ENCODE measurements at regions not wholly inside any gene's neighbourhood (a gene's known extent, or its start where the extent isn't known, plus 50 kb on each side); places are given as distances from the start of the nearest gene placed in this dataset.

- TF ChIP-seq, protein P1, sequence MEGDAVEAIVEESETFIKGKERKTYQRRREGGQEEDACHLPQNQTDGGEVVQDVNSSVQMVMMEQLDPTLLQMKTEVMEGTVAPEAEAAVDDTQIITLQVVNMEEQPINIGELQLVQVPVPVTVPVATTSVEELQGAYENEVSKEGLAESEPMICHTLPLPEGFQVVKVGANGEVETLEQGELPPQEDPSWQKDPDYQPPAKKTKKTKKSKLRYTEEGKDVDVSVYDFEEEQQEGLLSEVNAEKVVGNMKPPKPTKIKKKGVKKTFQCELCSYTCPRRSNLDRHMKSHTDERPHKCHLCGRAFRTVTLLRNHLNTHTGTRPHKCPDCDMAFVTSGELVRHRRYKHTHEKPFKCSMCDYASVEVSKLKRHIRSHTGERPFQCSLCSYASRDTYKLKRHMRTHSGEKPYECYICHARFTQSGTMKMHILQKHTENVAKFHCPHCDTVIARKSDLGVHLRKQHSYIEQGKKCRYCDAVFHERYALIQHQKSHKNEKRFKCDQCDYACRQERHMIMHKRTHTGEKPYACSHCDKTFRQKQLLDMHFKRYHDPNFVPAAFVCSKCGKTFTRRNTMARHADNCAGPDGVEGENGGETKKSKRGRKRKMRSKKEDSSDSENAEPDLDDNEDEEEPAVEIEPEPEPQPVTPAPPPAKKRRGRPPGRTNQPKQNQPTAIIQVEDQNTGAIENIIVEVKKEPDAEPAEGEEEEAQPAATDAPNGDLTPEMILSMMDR (IDR thresholded peaks at IDR 0.05; ENCODE audit: borderline replicate concordance, extremely low read depth, low read length, poor library complexity, severe bottlenecking): no peak
- TF ChIP-seq EZH2 (IDR thresholded peaks at IDR 0.05; ENCODE audit: borderline replicate concordance, low read depth, low read length, severe bottlenecking): no peak
Observed at GRCh38 chr7:25922296-25922695, 229.7 kb upstream of the NFE2L3 start.
